Activated B cell treated with CpG ODN at 0.5 μM for 24 hours (primary cell): ENCODE measurements at regions not wholly inside any gene's neighbourhood (a gene's known extent, or its start where the extent isn't known, plus 50 kb on each side); places are given as distances from the start of the nearest gene placed in this dataset.

Experiments used
- ATAC-seq: fragments of 200-7000 bp; cut with Tn5 transposase; one replicate; pipeline ENCODE4 v1.10.0; 2021; ENCODE audit warnings: low read depth, mild to moderate bottlenecking, moderate library complexity
- CTCF ChIA-PET: fragments of 350-600 bp; sonication (Branson Sonifier 250); formaldehyde crosslinking; loops from one replicate; lab custom pipeline; 2021; ENCODE audit warnings: antibody characterized with exemption; lab: Charles Lee
- POLR2A ChIA-PET: fragments of 350-600 bp; sonication (Branson Sonifier 250); formaldehyde crosslinking; loops from one replicate; lab custom pipeline; 2021; ENCODE audit warnings: antibody characterized with exemption; lab: Charles Lee
- DNase-seq: peaks from one replicate; pipeline ENCODE4 v3.0.0; 2022
- H3K27ac Mint-ChIP-seq: one replicate; pipeline ENCODE4 v1.8.0; 2020; ENCODE audit warnings: mixed read lengths
- H3K27me3 Mint-ChIP-seq: one replicate; pipeline ENCODE4 v1.8.0; 2021; ENCODE audit warnings: mixed read lengths
- H3K36me3 Mint-ChIP-seq: one replicate; pipeline ENCODE4 v1.8.0; 2021; ENCODE audit warnings: low read depth, mixed read lengths
- H3K4me1 Mint-ChIP-seq: one replicate; pipeline ENCODE4 v1.8.0; 2021; ENCODE audit warnings: mixed read lengths
- H3K4me3 Mint-ChIP-seq: one replicate; pipeline ENCODE4 v1.8.0; 2020; ENCODE audit warnings: mild to moderate bottlenecking, mixed read lengths
- H3K9me3 Mint-ChIP-seq: one replicate; pipeline ENCODE4 v1.8.0; 2020; ENCODE audit warnings: mixed read lengths
- intact Hi-C: fragments of 100-400 bp; cut with micrococcal nuclease; formaldehyde crosslinking; loops from one replicate; pipeline ENCODE4 v1.15.1; 2024
- TF ChIP-seq, protein P1 (sequence below): fragments of 200-600 bp; IDR thresholded peaks from one replicate; pipeline ENCODE4 v1.8.0; 2022; ENCODE audit warnings: antibody characterized with exemption, mild to moderate bottlenecking

DNA sequence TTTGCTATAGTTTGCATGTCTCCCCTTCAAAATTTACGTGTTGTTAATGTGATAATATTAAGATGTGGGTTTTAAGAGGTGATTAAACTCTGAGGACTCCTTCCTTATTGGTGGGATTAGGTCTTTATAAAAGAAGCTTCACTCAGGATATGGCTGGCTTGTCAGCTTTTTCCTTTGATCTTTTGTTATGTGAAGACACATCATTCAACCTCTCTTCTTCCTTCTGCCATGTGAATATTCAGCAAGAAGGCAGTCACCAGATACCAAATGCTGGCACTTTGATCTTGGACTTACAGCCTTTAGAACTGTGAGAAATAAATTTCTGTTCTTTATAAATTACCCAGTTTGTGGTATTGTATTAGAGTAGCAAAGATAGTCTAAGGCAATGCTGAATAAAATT, 855.9 kb upstream of the CDH10 start:
- Mint-ChIP-seq H3K27me3 (no peaks in the 10 kb centered on the region), H3K36me3 (no peaks in the 10 kb centered on the region), H3K4me3 (no peak overlapping the region), H3K4me1 (no peaks in the 10 kb centered on the region), H3K27ac (no peak overlapping the region), H3K9me3 (no peaks in the 10 kb centered on the region)
- ATAC-seq, result no peak
- intact Hi-C loops, result no loop called here
- TF ChIP-seq, protein P1, sequence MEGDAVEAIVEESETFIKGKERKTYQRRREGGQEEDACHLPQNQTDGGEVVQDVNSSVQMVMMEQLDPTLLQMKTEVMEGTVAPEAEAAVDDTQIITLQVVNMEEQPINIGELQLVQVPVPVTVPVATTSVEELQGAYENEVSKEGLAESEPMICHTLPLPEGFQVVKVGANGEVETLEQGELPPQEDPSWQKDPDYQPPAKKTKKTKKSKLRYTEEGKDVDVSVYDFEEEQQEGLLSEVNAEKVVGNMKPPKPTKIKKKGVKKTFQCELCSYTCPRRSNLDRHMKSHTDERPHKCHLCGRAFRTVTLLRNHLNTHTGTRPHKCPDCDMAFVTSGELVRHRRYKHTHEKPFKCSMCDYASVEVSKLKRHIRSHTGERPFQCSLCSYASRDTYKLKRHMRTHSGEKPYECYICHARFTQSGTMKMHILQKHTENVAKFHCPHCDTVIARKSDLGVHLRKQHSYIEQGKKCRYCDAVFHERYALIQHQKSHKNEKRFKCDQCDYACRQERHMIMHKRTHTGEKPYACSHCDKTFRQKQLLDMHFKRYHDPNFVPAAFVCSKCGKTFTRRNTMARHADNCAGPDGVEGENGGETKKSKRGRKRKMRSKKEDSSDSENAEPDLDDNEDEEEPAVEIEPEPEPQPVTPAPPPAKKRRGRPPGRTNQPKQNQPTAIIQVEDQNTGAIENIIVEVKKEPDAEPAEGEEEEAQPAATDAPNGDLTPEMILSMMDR, result no peak
- ChIA-PET POLR2A (no interaction called here), CTCF (no interaction called here)
- no peak for DNase-seq

DNA sequence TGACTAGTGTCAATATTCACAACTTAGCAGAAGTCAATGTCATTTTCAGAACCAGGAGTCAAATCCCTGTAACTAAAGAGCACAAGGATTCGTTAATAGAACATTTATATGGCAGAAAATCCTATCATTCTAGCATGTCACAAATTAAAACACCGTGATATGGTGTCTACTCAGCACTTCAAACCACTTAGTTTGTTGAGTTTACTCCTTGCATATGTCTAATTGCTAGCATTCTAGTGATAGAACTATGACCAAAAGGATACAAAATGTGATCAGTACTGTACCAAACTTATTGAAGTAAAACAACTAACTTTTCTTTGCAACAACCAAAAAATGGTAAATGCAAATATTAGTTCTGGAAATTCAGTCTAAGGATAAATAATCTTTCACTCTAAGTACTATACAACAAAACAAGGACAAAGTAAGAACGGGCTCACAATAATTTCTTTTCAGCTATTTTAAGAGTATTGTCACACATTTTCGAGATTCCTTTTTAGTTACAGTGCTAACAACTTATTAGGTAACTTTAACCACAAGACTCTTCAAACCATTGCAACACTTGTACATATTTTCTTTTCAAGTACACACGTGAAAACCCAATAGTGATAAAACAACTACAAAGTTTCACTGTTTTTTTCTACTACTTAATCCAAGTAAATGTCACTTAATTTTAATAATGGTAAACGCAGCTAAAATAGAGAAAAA, 845.2 kb upstream of the CDH10 start:
- CTCF ChIA-PET, result no interaction called here
- no peak overlapping the region for H3K27ac Mint-ChIP-seq
- H3K4me3 Mint-ChIP-seq, result no peak overlapping the region
- ATAC-seq (no peak), DNase-seq (no peak)
- intact Hi-C loops, result no loop called here
- no peaks in the 10 kb centered on the region for H3K36me3 Mint-ChIP-seq
- H3K27me3 Mint-ChIP-seq, result no peaks in the 10 kb centered on the region
- no peaks in the 10 kb centered on the region for H3K4me1 Mint-ChIP-seq
- peaks cover 4% of the 10 kb centered on the region for H3K9me3 Mint-ChIP-seq
- POLR2A ChIA-PET, result no interaction called here
- TF ChIP-seq, protein P1, result no peak

DNA sequence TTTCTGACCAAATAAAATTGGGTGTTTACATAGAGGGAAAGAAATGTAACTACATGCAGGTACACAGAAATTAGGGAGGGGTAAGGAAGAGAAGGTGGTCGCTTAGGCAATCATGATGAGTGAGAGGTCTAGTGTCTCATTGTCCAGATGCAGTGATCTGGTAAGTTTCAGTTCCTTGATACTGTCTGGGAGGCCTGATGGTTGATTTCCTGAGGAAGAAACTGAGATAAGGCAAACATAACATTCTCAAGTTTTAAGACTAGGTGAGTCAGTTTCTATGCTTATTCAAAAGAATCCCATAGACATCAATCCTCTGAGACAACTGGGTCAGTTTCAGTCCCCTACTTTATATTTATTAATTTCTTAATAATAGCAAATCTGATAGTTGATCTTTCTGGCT, 843.3 kb upstream of the CDH10 start:
- Mint-ChIP-seq H3K4me3 (no peak overlapping the region), H3K27me3 (no peaks in the 10 kb centered on the region), H3K4me1 (no peaks in the 10 kb centered on the region), H3K9me3 (peaks cover 4% of the 10 kb centered on the region), H3K36me3 (no peaks in the 10 kb centered on the region), H3K27ac (no peak overlapping the region)
- CTCF ChIA-PET, result no interaction called here
- intact Hi-C loops, result no loop called here
- POLR2A ChIA-PET, result no interaction called here
- no peak for ATAC-seq
- DNase-seq, result no peak
- TF ChIP-seq, protein P1, result no peak

DNA sequence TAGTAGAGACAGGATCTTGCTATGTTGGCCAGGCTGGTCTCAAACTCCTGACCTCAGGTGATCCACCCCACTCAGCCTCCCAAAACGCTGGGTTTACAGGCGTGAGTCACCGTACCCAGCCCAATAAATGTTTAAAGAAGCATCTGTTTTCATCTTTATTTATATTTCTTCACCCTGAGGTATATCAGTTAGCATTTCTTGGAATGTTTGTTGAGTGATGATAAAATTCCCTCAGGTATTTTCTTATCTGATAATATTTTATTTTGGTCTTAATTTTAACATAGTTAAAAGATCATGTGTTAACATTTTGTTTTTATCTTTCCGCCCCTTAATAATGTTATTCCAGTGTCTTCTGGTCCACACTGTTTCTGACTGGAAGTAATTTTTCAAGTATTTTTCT, 839.6 kb upstream of the CDH10 start:
- intact Hi-C loops, result no loop called here
- Mint-ChIP-seq H3K4me3 (no peak overlapping the region), H3K36me3 (no peaks in the 10 kb centered on the region), H3K9me3 (peaks cover 2% of the 10 kb centered on the region), H3K27me3 (no peaks in the 10 kb centered on the region), H3K4me1 (no peaks in the 10 kb centered on the region), H3K27ac (no peak overlapping the region)
- ChIA-PET POLR2A (no interaction called here), CTCF (no interaction called here)
- TF ChIP-seq, protein P1, result no peak
- no peak for DNase-seq
- ATAC-seq, result no peak

DNA sequence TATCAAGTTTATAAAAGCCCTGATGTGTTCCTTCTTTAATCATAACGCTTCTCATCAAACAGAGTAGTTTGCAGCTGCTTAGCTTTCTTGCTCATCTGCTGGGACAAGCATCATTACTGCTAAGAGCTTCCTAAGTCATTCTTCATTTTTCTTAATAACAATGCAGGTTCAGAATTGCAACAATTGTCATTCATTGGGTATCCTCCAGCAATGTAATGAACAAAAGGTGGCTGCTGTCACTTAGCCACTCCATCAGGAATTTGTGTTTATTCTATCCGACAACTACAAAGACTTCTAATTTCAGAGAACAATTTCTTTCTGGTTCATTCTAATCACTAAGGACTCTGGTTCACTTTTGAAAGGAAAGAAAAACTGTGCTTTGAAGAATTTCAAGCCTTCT, 836.7 kb upstream of the CDH10 start:
- Mint-ChIP-seq H3K4me1 (no peaks in the 10 kb centered on the region), H3K27me3 (no peaks in the 10 kb centered on the region), H3K9me3 (peaks cover 2% of the 10 kb centered on the region), H3K36me3 (no peaks in the 10 kb centered on the region), H3K4me3 (no peak overlapping the region), H3K27ac (no peak overlapping the region)
- intact Hi-C loops, result no loop called here
- POLR2A ChIA-PET, result no interaction called here
- TF ChIP-seq, protein P1, result no peak
- CTCF ChIA-PET, result no interaction called here
- DNase-seq (no peak), ATAC-seq (no peak)
